GM19324 (cell line): ENCODE measurements at regions not wholly inside any gene's neighbourhood (a gene's known extent, or its start where the extent isn't known, plus 50 kb on each side); places are given as distances from the start of the nearest gene placed in this dataset.
"Not testable (repeated sequence)": the region's sequence is repeated elsewhere in the genome, so short reads cannot be mapped to it uniquely, and the experiment has no call there.

Experiments used
- ATAC-seq: cut with Tn5 transposase; IDR thresholded peaks from one replicate; pipeline ENCODE4 v1.9.1; 2021; ENCODE audit warnings: mild to moderate bottlenecking, moderate library complexity; ENCODE audit not compliant: unreplicated experiment, low FRiP score

DNA sequence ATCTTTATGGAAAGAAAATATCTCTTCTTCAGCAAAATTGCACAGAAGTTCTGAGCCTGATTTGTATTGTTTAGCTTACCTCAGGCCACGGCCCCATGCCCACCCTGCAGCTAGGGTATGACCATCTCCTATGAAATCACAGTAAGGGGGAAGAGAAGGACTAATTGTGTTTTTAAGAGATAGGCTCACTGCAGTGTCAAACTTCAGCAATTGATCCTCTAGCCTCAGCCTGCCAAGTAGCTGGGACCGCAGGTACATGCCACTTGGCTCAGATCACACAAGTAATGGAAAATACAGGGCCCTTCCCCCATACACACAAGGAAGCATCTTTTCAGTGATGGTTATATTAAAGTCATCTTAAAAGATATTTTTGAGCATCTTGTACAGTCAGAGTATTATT, 60.0 kb downstream of the DMAC1 start:
- no peak for ATAC-seq

DNA sequence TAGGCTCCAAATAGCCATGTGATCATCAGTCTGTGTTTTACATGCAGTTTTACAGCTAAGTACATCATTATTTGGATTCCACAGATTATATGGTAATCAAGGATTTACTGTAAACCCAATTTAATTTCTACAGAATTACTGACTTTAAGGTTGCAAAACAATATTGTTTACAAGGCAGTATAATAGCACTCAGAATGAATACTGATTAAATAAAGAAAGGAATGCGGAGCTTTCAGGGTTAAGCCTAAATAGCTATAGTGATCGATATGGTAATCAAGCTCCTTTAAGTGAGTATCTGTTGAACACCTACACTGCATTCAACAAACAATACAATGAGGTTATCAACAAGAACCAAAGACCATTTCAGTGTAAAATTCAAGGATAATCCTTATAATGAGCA, 64.3 kb downstream of the DMAC1 start:
- no peak for ATAC-seq

- no peak for ATAC-seq
Measured at GRCh38 chr9:7730164-7730445, 69.5 kb downstream of the DMAC1 start.

- no peak for ATAC-seq
Measured at GRCh38 chr9:7729371-7730163, 70.0 kb downstream of the DMAC1 start.

- ATAC-seq: no peak
Measured at GRCh38 chr9:7721291-7721690, 78.3 kb downstream of the DMAC1 start.

- ATAC-seq: not testable (repeated sequence)
Measured at GRCh38 chr9:7713088-7713487, 86.5 kb downstream of the DMAC1 start.

DNA sequence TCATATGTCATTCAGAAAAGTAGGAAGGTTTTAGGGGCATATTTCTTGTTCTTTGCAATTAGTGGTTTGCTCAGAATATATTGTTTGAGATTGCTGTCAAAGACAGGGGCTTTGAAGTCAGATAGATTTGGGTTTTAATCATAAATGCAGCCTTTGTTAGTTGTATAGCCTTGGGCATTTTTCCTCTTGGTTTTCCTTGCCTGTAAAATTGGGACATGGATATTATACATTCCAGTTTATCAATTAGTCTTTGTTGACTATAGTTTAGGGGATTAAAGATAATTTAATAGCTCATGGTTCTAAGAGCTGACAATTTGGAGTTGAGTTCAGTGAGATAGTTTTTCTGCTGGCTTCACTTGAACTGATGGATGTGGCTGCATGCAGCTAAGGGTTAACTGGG, 88.9 kb downstream of the DMAC1 start:
- ATAC-seq: no peak

DNA sequence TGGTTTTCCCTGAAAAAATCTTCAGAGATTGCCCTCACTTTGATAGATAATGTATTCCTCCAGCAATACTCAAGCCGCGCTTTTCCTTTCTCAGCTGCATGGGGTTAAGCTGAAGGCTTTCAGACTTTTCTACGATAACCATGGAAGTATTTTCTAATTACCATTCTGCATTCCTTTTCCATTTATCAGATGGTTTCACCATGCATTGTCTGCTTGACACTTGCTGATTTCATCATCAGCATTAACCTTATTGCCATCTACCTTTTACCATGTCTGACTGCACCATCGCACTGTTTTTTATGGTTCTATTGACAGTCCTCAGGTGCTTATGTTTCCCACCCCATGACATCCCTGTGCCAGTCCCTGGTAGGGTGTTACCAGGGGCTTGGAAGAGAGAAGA, 91.6 kb downstream of the DMAC1 start:
- ATAC-seq: no peak

DNA sequence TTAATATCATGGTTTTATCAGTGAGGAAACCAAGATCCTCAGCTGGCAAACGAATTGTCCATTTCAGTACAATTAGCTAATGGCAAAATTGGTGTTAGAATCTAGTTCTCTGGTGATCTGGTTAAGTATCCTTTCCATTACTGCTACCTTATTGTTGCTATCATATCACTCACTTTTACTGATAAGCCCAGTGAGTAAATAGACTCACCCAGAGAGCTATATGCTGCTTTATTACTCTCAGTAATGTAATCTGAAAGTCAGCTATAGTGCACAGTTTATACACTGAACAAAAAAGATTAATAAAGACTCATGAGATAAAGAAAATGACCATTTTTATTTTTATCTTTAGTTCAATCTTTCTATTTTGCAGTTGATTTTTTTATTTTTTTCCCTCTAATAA, 95.0 kb downstream of the DMAC1 start:
- ATAC-seq: no peak

DNA sequence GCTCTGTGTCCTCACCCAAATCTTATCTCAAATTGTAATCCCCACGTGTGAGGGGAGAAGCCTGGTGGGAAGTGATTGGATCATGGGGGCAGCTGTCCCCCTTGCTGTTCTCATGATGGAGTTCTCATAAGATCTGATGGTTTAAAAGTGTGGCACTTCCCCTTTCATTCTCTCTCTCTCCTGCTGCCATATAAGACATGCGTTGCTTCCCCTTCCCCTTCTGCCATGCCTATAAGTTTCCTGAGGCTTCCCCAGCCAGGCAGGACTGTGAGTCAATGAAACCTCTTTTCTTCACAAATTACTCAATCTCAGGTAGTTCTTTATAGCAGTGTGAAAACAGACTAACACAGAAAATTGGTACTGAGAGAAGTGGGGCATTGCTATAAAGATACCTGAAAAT, 107.7 kb downstream of the DMAC1 start:
- ATAC-seq: no peak

- ATAC-seq: no peak
Measured at GRCh38 chr9:7690014-7690413, 109.6 kb downstream of the DMAC1 start.

DNA sequence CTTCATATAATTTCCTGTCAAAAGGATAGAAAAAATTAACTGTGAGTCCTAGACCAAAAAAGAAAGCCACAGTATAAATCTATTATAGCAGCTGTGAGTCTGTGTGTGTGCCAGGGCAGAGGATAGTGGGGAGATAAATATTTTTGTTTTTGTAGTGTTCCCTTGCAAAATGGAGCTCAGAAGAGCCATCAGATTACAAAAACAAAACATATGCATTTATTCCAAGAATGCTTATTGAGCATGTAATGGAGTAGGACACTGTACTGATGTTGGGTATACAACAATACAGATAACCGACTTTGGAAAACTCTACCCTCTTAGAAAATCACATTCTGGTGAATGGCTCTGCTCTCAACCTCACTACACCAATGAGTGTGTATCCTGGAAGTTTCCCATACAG, 111.0 kb downstream of the DMAC1 start:
- no peak for ATAC-seq

DNA sequence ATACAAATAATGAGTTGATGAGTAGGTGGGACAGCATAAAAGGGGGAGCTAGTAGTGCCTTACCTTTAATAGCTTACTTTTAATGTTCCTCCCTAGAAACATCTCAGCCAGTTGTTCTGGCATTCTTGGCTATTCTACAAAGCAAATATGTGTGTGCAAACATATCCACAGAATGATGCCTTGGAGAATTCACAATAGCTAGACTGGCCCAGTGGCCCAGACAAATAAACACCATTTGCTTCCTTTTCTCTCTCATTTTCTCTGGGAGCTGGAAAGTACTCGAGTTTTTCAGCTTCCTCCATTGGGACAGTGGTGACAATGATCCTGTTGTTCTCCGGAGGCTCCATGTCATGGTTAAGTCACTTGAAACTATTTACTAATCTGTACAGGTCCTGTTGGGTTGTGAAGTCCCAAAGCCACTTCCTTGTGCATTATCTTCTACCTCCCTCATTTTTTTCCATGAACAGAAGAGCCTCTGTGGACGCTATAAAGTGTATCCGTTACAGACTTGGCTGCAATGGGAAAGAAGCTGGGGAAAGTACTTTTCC, 122.9 kb downstream of the DMAC1 start:
- no peak for ATAC-seq

DNA sequence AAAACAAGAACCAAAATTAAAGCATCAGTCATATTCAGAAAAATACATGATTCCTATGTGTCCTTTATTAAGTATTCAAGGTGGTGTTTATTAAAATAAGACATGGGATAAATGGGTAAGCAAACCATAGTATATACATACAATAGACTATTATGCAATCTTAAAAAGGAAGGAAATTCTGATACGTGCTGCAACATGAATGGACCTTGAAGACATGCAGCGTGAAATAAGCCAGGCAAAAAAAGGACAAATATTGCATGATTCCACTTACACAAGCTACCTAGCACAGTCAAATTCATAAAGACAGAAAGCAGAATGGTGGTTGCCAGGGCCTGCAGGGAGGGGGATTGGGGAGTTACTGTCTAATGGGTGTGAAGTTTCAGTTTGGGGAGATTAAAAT, 127.7 kb downstream of the DMAC1 start:
- ATAC-seq: no peak

DNA sequence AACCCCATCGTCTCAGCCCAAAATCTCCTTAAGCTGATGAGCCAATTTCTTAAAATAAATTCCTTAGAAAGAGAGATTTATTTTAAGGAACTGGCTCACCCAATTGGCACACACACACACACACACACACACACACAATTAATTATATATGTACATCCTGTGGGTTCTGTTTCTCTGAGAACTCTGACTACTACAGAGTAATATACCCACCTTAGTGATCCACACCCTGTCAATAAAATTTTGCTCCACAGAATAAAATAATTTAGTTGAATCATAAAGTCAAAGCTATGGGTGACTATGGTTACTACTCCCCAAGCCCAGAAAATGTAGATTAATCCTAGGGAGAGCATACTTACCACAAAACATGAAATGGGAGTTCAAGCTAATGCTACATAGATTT, 131.0 kb downstream of the DMAC1 start:
- no peak for ATAC-seq

- ATAC-seq: no peak
Measured at GRCh38 chr9:7665874-7666273, 133.7 kb downstream of the DMAC1 start.

GRCh38 chr9:7659766-7660165, 139.8 kb downstream of the DMAC1 start:
- no peak for ATAC-seq

GRCh38 chr9:7656636-7657035, 142.9 kb downstream of the DMAC1 start:
- no peak for ATAC-seq

- ATAC-seq: no peak
Measured at GRCh38 chr9:7653262-7653661, 146.3 kb downstream of the DMAC1 start.

- no peak for ATAC-seq
Measured at GRCh38 chr9:7640231-7640630, 159.3 kb downstream of the DMAC1 start.

GRCh38 chr9:7639471-7639870, 160.1 kb downstream of the DMAC1 start:
- no peak for ATAC-seq

DNA sequence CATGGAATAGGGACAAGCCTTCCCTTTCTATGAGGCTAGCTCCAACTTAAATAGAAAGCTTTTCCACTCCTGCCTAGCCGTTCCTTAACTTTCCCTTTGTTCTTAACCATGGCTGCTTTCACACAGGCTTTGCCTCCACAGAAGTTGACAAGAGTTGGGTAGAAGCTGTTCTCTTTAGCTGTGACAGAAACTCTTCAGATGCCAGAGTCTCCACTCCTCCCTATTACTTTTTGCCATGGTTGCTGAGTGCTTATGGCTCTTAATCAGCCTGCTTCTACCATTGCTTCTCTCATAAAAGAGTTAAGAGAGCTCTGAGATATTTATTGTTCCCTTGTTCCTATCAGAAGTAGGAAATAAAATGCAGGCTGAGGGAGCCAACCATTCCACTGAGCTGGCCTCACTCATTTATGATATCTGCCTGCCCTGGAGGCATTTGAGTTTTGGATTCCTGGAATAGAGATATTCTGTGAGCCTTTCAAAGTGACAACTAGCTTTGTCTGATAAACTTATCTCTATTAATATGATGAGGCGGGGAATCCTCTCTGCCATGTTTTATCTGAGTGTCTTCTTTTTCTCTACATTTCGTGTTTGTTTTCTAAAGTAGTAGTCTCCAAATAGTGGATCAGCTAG, 162.6 kb downstream of the DMAC1 start:
- ATAC-seq: no peak
